Osteoblast (primary cell): ENCODE measurements at regions not wholly inside any gene's neighbourhood (a gene's known extent, or its start where the extent isn't known, plus 50 kb on each side); places are given as distances from the start of the nearest gene placed in this dataset.

Experiments
- DNase-seq: peaks from one replicate; pipeline ENCODE4 v3.0.0; 2011; ENCODE audit warnings: low spot score, mixed read lengths; ENCODE audit not compliant: insufficient read length; ENCODE audit errors: missing footprints
- H2AFZ ChIP-seq: 2 replicates; pipeline ENCODE4 v1.6.0; 2011; ENCODE audit warnings: mild to moderate bottlenecking, low read length
- H3K27ac ChIP-seq: 2 replicates; pipeline ENCODE4 v1.5.1; 2011; ENCODE audit warnings: mild to moderate bottlenecking, low read depth, low read length, moderate library complexity
- H3K27me3 ChIP-seq: 2 replicates; pipeline ENCODE4 v1.6.0; 2012; ENCODE audit warnings: mild to moderate bottlenecking, control low read depth, inconsistent platforms, low read length, moderate library complexity; ENCODE audit not compliant: insufficient read depth
- H3K36me3 ChIP-seq: 2 replicates; pipeline ENCODE4 v1.5.1; 2011; ENCODE audit warnings: mild to moderate bottlenecking, low read length, control low read depth, moderate library complexity; ENCODE audit not compliant: insufficient read depth
- H3K4me1 ChIP-seq: 2 replicates; pipeline ENCODE4 v1.5.1; 2011; ENCODE audit warnings: mild to moderate bottlenecking, low read length, control low read depth, moderate library complexity; ENCODE audit not compliant: insufficient read depth
- H3K4me2 ChIP-seq: 2 replicates; pipeline ENCODE4 v1.6.0; 2011; ENCODE audit warnings: mild to moderate bottlenecking, low read length; ENCODE audit not compliant: insufficient read depth
- H3K4me3 ChIP-seq: fragments of 200-600 bp; sonication (generic); 3 replicates; pipeline ENCODE4 v1.5.1; 2012; ENCODE audit warnings: mild to moderate bottlenecking, low read length, inconsistent platforms; ENCODE audit not compliant: insufficient read depth
- H3K79me2 ChIP-seq: 2 replicates; pipeline ENCODE4 v1.6.0; 2012; ENCODE audit warnings: mild to moderate bottlenecking, low read length, control low read depth, inconsistent platforms; ENCODE audit not compliant: insufficient read depth
- H3K9me3 ChIP-seq: 2 replicates; pipeline ENCODE4 v1.5.1; 2011; ENCODE audit warnings: low read depth, low read length, control low read depth
- H4K20me1 ChIP-seq: 2 replicates; pipeline ENCODE4 v1.6.0; 2012; ENCODE audit warnings: mild to moderate bottlenecking, low read length, control low read depth; ENCODE audit not compliant: insufficient read depth
- TF ChIP-seq, protein P1 (sequence below): IDR thresholded peaks from 2 replicates; pipeline ENCODE4 v1.5.1; 2011; ENCODE audit warnings: mild to moderate bottlenecking, low read depth, low read length, moderate library complexity; ENCODE audit errors: extremely low read depth

- Histone ChIP-seq H3K4me3 (no peak overlapping the region), H3K79me2 (no peaks in the 10 kb centered on the region), H3K27ac (no peak overlapping the region), H3K9me3 (no peaks in the 10 kb centered on the region), H2AFZ (no peak overlapping the region), H3K4me2 (no peak overlapping the region), H3K36me3 (no peaks in the 10 kb centered on the region), H3K4me1 (no peaks in the 10 kb centered on the region), H4K20me1 (no peaks in the 10 kb centered on the region), H3K27me3 (peaks cover 23% of the 10 kb centered on the region)
- no peak for DNase-seq
- TF ChIP-seq, protein P1, sequence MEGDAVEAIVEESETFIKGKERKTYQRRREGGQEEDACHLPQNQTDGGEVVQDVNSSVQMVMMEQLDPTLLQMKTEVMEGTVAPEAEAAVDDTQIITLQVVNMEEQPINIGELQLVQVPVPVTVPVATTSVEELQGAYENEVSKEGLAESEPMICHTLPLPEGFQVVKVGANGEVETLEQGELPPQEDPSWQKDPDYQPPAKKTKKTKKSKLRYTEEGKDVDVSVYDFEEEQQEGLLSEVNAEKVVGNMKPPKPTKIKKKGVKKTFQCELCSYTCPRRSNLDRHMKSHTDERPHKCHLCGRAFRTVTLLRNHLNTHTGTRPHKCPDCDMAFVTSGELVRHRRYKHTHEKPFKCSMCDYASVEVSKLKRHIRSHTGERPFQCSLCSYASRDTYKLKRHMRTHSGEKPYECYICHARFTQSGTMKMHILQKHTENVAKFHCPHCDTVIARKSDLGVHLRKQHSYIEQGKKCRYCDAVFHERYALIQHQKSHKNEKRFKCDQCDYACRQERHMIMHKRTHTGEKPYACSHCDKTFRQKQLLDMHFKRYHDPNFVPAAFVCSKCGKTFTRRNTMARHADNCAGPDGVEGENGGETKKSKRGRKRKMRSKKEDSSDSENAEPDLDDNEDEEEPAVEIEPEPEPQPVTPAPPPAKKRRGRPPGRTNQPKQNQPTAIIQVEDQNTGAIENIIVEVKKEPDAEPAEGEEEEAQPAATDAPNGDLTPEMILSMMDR: no peak
Observed at GRCh38 chr3:127395663-127396355, 108.0 kb upstream of the PRR20G start.

DNA sequence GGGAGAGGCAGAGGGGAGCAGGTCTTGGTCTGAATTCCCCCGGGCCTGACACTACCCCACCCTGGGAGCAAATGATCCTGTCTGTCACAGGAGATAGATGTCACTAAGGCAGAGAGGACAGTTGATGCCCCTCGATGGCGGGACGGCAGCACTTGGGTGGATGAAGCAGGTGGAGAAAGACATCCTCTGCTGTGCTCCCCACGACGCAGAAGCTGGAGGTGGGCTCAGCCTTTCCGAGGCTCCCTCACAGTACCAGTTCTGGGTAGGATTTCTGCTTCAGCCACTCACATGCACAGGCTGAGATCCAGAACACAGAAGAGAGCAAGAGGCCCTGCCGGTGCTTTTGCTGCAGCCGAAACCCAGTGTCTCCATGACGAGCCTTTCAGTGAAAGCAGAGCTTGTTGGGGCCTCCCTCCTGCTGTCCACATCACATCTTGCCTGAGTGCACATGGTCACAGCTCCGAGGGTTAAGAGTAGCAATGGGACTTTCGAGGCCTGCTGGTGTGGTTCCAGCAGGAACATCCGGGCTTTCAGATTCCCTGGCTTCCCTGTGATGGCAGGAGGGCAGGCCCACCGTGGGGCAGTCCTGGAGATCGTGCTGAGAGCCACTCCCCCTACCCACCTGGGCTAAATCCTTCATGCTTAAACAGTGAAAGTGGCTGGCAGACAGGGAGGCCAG is 107.3 kb upstream of the PRR20G start:
- H3K4me3 ChIP-seq: no peak overlapping the region
- H3K27ac ChIP-seq: no peak overlapping the region
- no peak overlapping the region for H3K4me2 ChIP-seq
- H3K27me3 ChIP-seq: peaks cover 23% of the 10 kb centered on the region
- H2AFZ ChIP-seq: no peak overlapping the region
- H3K9me3 ChIP-seq: no peaks in the 10 kb centered on the region
- no peaks in the 10 kb centered on the region for H3K4me1 ChIP-seq
- TF ChIP-seq, protein P1: no peak
- H4K20me1 ChIP-seq: no peaks in the 10 kb centered on the region
- no peaks in the 10 kb centered on the region for H3K79me2 ChIP-seq
- no peak for DNase-seq
- H3K36me3 ChIP-seq: no peaks in the 10 kb centered on the region

DNA sequence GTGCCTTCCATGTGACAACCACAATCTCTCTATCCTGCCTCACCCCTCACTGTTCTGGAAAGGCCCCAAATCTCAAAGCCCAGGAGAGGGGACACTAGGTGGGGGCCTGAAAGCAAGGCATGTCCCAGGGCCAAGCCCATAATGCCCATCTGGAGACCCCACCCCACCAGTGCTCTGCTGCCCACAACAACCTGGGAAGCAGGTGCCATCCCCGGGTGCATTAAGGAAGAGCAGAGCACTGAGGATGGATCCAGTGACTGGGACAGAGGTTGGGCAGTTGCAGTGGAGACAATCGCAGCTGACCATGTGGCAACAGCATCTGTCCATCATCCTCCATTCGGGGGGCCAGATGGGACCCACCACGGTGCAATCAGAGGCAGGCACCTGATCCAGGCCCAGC is 106.2 kb upstream of the PRR20G start:
- Histone ChIP-seq H4K20me1 (no peaks in the 10 kb centered on the region), H3K27ac (no peak overlapping the region), H2AFZ (no peak overlapping the region), H3K9me3 (no peaks in the 10 kb centered on the region), H3K4me3 (no peak overlapping the region), H3K4me2 (no peak overlapping the region), H3K36me3 (no peaks in the 10 kb centered on the region), H3K4me1 (no peaks in the 10 kb centered on the region), H3K27me3 (peaks cover 16% of the 10 kb centered on the region), H3K79me2 (no peaks in the 10 kb centered on the region)
- DNase-seq: no peak
- TF ChIP-seq, protein P1: no peak

DNA sequence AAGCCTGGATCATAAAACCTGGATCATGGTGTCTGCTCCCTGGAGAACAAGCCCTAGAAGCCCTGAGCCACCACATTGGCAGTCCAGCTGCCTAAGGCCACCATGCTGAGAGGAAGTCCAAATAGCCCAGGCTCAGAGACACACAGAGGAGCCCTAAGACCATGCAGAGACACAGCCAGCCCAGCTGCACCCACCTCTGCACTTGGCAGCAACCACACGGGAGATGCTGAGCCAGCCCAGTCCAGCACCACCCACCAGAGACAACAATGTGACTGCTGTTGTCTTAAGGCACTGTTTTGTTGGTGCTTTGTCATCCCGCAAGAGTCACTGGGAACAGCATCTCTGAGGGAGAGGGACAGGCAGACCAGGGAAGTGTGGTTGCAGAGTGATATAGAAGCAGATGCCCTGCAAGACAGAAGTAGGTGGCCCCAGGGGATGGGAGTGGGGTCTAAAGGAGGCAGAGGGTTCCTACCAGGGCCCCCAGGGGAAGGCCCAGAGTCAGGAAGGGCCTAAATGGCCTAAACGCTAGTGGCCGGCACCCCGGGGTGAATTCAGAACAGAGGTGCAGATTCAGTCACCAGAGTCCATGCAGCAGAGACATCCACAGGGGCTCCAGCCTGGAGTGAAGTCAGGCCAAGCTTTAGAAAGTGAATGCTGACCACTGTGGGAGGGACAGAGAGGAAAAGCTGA is 105.4 kb upstream of the PRR20G start:
- no peaks in the 10 kb centered on the region for H3K79me2 ChIP-seq
- no peak for DNase-seq
- H3K4me1 ChIP-seq: no peaks in the 10 kb centered on the region
- no peak overlapping the region for H3K4me3 ChIP-seq
- no peaks in the 10 kb centered on the region for H3K9me3 ChIP-seq
- H3K4me2 ChIP-seq: no peak overlapping the region
- no peak overlapping the region for H3K27ac ChIP-seq
- no peak overlapping the region for H2AFZ ChIP-seq
- no peaks in the 10 kb centered on the region for H4K20me1 ChIP-seq
- TF ChIP-seq, protein P1: no peak
- peaks cover 16% of the 10 kb centered on the region for H3K27me3 ChIP-seq
- no peaks in the 10 kb centered on the region for H3K36me3 ChIP-seq
